CD4-positive, alpha-beta T cell treated with Interleukin-4 for 1 hour (primary cell): ENCODE measurements at regions not wholly inside any gene's neighbourhood (a gene's known extent, or its start where the extent isn't known, plus 50 kb on each side); places are given as distances from the start of the nearest gene placed in this dataset.

Source experiments
- DNase-seq, 2 donors: peaks; one replicate each; pipeline ENCODE4 v3.0.0-alpha.2; 2020 to 2022

DNA sequence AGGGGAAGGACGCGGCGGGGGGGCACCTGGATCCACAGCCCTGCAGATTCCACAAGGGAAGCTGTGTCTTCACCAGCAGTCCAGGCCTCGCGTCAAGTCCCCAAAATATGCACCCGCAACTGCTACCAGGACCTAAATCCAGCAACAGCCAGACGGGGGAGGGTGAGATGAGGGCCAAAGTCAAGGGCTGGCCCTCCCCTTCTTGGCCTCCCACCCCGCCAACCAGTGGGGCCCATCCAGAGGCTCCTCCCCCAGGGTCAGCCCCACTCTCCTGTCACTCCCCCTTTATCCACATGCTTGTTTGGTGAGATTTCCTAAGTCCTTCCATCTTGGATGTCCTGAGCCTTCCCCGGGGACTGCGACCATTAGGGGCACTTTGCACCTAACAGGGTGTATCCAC, 138.7 kb downstream of the ENGASE start:
- DNase-seq: no peak

DNA sequence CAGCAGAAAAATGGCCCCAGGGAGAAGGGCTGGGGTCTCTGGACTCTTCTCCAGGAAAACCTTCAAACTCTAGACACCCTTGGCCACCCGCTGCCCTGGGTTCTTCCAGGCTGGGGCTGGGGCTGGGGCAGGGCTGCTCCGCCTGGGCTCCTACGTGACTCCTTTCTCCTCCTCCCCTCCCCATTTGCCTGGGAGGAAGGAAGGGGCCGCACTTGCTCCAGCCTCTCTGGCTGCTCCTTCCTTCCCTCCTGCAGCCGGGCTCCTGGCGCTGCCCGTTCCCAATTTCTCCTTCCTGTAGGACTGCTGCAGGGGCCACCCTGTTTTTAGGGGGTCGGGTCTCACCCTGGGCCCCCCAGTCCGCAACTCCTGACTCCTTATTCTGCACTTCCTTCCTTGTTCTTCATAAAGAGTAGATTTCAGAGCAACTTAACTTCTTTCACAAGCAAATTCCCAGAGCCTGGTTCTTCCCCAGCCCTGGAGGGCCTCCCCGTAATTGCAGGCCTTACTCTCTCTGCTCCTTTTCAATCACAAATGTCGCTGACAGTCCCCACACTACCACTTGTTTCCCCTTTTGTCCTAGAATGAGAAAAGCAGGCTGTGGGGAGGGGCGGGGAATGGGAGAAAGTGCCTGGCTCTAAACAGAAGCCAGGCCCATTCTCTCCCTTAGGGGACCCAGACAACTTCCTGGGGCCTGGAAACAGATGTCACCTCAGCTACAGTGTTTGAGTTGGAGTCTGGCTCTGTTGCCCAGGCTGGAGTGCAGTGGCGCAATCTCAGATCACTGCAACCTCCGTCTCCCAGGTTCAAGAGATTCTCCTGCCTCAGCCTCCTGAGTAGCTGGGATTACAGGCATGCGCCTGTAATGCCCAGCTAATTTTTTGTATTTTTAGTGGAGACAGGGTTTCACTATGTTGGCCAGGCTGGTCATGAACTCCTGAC, 137.8 kb downstream of the ENGASE start:
- DNase-seq: no peak

DNA sequence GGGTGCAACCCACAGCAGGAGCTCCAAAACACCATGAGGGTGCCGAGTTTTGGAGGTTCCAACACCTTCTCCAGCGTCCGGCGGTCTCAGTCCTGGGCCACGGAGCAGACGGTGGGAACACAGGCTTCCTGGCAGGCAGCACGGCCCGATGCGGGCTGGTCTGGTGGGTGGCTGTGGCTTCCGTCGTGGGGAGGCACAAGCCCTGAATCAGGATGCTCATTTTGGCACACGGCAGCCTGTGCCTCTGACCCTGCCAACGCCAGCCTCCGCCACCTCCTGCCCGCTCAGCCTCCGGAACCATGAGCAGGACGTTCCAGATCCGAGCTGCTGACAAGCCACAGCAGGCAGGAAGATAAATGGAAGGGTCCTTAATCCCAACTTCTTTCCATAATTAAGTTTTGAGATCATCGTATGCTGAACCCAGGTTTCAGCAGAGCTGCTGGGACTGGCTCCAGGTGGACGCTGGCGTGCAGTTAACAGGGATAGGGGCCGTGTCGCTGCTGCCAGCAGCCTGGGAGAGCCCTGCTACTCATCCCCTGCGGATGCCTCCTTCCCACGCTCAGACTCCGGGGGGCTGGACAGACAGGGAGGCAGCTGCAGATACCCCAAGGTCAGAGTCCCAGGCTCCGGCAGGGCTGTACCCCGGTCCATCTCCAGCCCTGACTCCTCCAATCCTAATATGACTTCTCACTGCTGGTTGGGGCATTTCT, 136.6 kb downstream of the ENGASE start:
- no peak for DNase-seq

DNA sequence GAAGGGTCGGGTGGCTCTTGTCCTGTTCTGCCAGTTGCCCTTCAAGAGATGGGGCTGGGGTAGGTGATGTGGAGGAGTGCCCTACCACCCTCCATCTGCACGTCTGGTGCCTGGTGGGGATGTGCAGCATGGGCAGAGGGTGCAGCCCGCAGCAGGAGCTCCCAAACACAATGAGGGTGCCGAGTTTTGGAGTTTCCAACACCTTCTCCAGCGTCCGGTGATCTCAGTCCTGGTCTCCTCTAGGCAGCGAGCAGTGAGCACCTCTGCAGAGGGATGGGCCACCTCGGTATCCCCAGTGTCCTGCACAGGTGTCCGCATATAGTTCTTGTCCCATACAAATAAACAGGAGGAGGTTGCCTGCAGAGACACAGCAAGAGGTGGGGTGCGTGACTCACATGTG, 136.0 kb downstream of the ENGASE start:
- no peak for DNase-seq

DNA sequence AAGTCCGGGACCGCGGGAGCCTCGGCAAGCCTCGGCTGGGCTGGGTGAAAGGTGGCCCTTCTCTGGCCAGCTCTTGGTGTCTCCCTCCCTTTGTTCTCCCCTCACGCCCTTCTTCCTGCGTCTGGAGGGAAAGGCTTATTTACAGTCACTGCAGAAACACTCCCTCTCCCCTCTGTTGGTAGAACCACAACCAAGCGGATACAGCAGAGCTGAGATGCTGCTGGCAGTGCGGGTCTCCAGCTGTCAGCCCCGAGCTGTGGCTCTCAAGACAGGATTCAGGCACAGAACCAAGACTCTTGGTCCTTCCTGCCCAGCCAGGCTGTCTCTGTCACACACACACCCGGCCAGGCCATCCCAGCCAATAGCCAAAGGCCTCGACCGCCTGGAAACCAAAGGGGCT, 133.3 kb downstream of the ENGASE start:
- no peak for DNase-seq

DNA sequence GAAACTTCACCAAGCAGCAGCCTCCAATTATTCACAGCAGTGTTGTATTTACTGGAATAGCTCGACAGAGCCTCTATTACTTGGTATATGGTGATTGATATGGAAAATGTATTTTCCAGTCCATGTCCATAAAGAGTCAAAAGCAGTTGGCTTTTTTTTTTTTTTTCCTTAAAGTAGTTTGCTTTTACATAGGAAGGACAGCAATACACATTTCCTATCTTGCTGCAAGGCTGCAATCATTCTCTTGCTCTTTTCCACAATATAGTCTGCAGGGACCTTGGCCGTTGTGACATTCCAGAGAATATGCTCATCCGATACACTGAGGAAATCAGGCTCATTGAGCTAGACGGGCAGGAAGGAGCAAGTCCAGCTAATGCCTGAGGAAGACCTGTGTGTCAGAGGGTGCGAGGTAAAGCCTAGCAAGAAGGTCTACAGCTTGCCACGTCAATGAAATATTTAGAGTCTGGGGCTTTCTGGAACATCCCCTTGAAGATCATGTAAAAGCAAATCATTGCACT, 131.1 kb downstream of the ENGASE start:
- DNase-seq: no peak

DNA sequence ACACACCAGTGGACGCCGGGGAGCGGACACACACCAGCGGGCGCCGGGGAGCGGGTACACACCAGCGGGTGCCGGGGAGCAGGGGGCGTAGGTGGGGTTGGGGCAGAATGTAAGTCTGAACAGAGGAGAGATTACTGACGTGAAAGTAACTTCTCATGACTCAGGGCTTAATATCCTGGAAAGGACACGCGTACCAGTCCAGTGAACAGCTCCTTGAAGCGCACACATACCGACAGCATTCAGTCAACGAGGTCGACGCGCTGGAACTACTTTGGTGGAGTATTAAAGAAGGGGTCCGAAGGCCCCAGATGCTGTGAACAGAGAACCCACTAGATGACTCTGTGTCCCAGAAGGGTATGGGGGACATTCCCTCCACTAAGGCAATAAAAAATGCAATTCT, 129.6 kb downstream of the ENGASE start:
- no peak for DNase-seq

DNA sequence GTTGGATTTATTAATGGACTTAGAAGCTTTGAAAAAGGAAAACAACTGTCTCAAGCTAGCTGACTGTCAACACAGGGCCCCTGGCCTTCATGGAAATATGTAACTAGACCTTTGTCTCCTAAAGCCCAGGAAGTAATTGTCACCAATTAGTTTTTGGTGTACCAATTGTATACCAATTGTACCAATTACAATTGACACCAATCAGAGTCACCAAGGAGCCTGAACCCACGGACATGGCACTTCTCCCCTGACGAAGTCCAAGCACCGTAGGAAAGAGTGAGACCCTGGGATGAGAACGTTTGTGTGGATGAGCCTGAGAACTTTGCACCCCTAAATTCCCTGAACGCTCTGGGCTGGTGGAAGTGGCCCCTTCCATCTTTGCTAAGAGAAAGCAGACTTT, 129.0 kb downstream of the ENGASE start:
- no peak for DNase-seq

DNA sequence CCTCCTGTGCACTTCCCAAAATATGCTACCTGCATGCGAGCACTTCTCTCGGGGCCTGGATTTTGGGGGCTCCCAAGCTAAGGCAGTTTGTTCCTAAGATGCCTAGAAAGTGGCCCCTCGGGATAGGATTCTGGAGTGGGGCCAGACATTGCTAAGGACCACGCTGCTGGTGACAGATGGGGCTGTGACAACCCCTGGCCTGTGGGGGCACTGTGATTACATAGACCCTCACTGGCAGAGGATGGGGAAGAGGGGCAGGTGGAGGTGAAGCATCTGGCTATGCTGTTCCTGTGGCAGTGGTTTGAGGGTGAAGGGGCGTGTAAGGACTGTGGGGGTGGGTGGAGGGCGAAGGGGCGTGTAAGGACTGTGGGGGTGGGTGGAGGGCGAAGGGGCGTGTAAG, 128.4 kb downstream of the ENGASE start:
- no peak for DNase-seq

DNA sequence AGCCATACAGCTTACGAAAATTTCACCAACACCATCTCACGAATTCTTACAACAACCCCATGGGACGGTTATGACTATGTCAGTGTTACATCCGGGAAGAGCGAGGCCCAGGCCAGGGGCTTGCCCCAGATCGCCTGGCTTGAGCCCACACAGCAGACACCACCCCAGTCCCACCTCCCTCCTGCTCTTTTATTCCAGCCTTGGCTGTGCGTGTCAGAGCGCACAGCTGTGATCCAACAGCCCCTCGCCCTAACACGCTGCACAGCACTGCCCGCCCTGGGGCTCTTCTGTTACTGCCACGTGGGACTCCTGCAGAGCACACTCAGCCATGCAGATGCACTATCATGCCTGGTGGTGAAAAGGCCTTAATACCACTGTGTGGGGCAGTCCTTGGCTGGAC, 127.9 kb downstream of the ENGASE start:
- DNase-seq: no peak

DNA sequence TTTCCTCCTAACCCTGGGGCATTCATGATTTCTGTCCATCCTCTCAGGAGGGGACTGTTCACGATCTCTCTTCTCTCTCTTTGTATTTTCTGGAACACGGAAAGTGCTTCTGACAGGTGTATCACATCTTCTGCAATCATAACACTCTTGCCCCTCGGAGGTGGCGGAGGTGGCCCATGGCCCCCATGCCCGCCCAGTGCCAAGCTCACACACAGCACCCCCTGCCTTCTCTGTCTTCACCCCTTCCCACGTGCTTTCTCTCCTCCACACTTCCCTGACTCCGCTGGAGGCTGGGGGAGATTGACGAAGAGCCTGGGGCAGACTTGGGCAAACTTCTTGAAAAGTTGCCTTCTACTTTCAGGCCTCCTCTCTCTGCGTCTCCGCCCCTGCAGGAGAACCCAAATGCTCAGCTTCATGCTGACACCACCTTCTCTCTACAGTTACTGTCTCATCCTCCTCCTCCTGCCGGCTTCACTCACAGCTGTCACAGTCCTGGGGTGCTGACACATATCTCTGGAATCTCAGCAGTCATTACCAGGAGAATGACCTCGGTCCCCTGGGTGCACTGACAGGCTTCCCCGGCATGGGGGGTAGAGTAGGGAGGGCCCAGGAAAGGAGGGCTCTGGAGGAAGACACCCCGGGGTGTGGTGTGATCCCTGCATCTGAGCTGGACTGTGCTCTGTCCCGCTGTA, 127.1 kb downstream of the ENGASE start:
- no peak for DNase-seq

DNA sequence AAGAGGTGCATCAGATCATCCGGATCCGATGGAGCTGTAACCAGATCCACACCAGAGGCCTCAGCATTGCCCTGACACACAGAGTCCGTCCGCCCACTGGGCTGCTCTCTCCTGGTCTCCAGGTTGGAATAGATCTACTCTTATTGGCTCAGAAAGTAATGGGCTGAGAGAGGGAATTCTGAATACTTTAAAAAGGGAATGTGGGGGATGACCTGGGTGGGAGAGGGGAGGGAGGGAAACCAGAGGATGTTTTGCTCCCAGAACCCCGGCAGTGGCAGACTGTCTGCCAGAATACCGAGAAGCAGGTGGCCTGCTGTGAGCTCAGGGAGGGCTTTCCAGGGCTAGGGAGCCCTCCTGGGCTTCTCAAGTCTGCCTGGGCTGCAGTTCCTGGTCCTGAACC, 126.5 kb downstream of the ENGASE start:
- DNase-seq: no peak

DNA sequence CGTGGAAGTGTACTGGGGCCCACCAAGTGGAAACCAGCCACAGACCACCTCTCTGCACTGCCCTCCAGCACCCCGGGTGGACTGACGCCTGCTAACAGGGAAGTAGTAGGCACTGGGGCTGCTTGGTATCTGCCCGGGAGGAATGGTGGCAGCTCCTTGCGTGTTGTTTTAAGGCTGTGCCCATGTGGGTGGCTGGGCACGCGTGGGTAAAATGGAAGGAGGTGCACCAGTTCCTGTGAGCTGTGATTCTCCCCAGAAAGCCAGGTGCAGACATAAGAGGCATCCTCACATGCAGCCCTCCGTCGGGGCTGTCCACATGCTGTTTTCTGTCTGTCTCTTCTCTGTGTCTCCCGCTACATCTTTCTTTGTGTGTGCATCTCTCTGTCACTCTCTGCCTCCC, 122.3 kb downstream of the ENGASE start:
- DNase-seq: no peak

DNA sequence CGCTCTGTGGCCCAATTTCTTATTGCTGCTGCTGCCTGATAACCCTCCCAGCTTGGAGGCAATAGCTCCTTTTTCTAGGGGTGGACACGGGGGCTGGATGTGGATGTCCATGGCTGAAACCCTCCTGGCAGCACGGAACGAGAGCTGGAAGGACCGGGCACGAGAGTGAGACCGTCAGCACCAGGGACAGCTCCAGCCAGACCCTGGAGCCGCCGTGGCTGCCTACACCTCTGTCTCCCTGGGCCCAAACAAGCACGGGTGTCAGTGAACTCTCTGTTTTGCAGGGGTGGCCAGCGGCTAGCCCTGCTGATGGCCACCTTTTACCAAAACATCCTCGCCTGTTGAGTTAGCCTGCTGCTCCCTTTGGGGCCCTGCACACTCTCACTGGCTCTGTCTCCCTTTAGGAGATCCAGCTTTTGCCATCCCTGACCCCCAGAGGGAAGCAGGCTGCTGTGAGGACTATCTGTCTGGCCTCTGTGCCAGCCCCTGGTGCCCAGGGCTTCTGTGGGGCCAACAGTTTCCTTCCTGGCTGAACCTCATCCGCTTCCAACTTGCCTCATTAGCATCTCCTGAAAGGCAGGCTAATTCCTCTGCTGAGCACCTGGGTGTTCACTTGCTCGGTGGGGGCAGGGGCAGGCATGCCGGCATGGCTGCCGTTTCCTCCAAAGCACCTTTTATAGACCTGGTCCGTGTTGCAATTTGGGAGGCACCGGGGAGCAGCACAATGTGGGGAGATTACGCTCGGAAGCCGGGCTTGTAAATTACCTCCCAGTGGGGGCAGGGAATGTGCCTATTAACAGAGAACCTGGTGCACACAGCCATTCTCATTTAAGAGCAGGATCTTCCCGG, 118.1 kb downstream of the ENGASE start:
- DNase-seq: no peak

DNA sequence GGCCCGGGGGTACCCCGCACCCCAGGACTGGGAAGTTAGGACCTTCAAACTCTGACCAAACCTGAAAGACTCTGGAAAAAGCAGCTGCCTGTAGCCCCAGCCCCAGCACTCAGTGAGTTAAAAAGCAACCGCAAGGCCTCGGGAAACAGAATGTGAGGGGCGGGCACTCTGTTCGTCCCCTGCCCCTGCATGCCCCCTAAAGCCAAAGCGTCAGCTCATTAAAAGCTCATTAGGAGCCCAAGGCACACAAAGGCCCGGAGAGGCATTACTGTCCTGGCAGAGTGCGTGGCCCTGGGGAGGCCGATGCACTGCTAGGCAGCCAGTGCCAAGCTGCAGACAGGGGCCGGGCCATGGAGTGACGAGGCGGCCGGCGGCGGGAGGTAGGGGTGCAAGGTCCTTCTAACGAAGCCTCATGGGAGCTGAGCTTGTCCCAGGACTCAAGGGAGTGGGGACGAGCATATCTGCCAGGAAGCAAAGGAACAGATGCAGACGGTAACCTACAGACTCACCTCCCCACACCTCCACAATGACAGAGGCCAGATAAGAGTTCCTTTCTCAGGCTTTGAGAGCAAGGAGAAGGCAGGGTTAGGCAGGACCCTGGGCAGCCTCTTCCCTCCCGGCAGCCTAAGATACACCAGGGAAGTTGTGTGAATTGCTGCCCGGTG, 116.8 kb downstream of the ENGASE start:
- DNase-seq: no peak

DNA sequence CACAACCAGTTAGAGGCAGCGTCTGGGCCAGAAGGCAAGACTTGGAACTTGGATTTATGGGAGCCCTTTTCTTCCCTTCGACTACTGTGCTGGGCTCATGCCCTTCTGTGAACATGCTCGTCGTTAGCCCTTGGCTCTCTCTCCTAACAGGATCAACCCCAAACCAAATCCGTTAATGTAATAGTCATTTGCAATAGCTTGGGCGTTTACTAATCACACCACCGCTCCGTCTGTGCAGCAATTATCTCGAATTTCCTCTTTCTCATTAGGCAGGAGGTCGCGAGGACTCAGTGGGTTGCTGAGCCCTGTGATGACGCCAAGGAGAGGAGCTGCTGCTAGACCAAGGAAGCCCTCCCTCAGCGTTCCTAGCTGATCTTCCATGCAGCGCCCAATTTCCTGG, 114.7 kb downstream of the ENGASE start:
- DNase-seq: no peak

DNA sequence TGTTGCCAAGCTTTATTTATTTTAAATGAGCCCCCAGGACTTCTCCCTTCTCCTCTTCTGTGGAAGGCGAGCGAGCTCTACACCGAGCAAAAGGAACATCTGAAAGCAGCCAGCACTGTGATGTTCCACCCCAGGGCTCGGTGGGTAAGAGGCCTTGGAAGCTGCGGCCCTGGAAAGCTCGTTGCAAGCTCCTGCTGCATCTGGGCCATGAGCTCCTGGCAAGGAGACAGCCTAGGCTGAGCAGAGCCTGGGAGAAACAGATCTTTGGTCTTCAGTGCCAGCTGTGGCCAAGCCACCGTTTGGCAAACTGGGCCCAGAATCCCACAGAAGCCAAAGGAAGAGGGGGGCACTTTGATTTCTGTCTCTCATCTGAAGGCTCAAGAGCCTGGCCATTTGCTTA, 114.1 kb downstream of the ENGASE start:
- no peak for DNase-seq

DNA sequence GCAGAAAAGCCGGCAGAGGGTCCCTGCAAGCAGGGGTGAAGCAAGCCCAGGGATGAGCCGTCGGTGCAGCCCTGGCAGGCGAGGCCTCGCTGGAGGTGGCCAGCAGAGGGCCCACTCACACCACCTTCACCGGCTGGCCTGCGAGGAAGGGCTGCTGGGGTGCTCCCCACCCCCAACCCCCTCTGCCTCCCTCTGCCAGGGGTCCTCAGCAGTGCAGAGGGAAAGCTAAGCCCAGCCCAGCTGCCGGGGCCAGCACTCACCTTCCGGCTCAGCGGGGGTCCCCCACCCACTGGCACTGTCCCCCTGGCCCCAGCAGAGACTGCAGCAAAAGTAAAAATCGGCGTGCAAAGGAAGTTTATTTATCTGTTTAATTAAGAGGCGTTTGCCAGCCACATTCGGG, 113.4 kb downstream of the ENGASE start:
- DNase-seq: no peak

DNA sequence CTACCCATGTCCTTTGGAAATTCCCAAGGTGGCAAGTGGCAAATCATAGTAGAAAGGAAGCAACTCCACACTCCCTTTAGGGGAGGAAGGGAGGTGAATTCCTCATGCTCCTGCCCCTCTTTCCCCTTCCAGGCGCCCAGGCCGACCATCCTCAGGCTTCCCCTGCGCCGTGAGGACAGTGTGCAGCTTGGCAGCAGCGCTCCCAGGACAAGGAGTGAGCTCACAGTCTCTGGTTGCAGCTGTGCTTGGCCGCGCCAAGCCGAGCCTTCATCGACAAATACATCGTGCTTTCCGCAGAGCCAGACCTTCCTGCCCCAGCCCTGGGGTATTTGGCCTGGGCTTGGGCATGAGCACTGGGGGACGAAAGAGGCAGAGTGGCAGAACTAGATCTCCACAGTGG, 112.6 kb downstream of the ENGASE start:
- DNase-seq: no peak

DNA sequence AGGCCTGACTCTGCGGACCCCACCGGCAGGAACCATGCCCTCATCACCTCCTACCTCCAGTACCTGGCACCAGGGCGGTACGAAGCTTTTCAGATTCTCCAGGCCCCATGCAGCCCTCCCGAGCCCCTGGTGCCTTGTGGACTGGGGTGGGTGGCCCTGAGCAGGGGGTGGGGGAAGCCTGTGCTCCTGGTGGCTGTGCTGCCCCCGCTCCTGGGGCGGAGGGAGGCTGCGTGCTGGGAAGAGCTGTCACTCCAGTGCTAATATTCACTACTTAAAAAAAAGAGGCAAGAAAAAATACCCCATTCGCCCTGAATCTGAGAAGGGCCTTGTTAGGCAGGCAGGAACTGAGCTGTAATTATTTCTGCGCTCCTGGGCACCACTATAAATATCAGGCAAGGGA, 111.8 kb downstream of the ENGASE start:
- no peak for DNase-seq

DNA sequence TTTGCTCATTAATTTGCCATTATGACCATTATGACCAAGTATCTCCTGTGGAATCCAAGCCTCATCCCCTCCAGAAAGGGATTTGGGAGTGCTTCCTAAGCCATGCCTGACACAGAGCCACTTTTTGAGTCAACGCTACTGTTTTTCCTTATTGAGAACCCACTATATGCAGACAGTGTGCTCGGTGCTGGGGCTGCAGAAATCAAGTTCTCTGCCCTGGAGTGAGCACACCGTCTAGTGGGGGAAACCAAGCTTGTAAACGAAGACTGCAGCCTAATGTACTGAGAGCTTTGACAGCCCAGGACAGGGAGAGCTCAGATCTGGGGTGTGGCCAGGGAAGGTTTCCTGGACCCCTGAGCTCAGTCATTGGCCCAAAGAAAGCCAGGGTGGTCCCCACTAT, 111.0 kb downstream of the ENGASE start:
- DNase-seq: no peak

DNA sequence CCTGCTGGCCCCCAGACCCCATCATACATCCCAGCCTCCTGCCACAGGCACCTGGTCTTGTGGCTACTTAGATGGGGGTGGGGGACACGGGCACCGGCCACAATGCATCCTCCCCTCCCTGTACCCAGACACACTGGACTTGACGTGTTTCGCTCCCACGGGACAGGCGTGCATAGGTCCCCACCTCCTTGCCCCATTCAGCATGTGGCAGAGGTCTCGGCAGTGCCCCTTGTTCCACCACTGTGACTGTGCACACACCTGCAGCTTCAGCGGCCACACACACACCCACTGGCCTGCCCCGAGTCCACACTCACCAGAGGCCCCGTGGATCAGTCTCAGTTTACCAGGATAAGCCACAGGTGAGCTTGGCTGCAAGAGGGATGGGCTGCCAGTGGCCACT, 109.6 kb downstream of the ENGASE start:
- DNase-seq: no peak
